ENCODE measurements at regions not wholly inside any gene's neighbourhood (a gene's known extent, or its start where the extent isn't known, plus 50 kb on each side); places are given as distances from the start of the nearest gene placed in this dataset.
"Not testable (repeated sequence)": the region's sequence is repeated elsewhere in the genome, so short reads cannot be mapped to it uniquely, and the experiment has no call there.

DNA sequence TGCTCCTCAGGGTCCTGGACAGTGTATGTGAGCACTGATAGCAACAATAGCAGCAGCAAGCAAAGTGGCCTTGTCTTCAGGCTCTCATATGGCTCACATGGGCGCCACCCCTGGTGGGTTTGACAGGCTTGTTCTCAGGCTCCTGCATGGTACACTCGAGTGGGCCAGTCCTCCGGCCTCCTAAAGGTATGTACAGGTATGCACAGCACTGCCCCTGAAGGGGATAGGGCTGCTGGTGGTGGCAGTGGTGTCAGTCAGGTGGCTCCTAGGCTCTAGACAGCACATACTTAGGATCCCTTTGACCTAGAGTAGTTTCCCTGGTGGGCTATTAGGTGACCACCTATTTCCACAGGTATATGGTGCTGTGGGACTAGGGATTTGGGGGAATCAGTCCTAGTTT lies 79.8 kb downstream of the LGALS9B start:
- not testable (repeated sequence) for DNase-seq

DNA sequence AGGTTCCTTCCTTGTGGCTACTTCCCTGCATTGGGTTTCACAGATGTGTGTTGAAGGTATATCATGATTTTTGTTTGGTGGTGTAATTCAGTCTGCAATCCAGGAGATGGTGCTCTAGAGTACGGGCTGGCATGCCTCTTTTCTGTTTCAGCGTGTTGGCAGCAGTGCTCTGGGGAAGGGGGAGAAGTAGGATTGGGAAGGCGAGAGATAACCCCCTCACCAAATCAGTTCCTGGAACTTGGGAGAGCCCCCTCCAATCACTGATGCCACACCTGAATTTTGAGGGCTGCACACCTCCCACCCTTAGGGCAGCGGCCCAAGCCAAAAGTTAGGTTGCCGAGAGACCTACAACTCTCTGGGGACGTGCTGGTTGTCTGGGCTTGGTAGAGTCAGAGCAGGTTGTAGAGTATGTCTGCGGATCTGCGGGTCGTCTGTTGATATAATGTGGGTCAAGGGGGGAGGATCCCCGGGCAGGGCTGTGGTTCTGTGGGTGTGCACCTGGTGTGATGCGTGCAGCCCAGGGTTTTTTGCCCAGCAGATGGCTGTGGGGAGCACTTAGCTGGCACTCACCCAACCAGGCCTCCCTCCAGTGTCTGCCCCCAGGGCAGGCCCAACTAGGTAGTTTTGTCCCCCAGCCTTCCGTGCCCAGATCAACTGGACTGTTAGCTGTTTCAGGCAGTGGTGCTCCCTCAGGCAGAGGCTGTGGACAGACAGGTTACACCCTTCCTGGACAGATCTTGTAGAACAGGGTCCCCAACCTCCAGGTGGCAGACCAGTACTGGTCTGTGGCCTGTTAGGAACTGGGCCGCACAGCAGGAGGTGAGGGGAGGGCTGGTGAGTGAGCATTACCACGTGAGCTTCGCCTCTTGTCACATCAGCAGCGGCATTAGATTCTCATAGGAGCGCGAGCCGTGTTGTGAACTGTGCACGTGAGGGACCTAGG lies 85.7 kb downstream of the LGALS9B start:
- DNase-seq: peak; percentile 18

DNA sequence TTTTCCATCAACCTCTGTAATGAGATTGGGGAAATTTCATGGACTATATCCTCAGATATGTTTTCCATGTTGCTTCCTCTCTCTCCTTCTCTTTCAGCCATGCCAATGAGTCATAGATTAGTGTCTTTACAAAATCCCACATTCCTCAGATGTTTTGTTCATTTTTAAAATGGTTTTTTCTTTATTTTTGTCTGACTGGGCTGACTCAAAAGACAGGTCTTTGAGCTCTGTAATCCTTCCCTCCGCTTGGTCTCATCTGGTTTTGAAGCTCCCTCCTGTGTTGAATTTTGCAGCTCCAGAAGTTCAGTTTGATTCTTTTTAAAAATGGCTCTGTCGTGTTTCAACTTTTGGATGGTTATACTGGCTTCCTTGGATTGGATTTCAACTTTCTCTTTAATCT lies 86.7 kb downstream of the LGALS9B start:
- peak; percentile 51 for DNase-seq

DNA sequence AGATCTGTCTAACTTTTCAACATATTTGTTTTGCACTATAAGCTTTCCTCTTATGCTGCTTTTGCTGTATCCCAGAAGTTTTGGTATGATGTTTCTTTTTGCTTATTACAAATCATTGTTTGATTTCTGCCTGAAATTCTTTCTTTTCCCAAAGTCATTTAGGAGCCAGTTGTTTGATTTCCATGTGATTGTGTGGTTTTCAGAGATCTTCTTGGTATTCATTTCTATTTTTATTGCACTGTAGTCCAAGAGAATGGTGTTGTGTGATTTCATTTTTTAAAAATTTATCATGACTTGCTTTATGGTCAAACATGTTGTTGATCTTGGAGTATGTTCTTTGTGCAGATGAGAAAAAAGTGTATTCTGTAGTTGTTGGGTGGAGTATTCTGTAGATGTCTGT lies 88.1 kb downstream of the LGALS9B start:
- peak; percentile 28 for DNase-seq

DNA sequence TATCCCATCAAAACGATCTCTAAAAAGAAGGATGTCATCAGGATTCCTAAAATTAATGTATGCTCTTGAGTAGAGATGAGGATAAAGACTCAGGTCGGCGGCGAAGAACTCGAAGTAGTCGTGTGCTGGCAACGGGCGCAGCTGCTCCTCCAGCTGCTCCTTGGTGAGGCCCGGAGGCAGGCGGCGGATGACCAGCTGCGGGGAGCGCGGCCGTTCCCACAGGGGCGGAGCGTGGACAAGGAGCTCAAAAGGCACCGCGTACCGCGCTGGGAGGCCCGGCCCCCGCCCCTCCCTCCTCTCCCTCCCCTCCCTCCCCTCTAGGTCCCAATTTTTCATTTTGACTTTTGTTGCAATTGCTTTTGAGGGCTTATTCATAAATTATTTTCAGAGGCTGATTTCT lies 90.7 kb downstream of the LGALS9B start:
- not testable (repeated sequence) for DNase-seq

DNA sequence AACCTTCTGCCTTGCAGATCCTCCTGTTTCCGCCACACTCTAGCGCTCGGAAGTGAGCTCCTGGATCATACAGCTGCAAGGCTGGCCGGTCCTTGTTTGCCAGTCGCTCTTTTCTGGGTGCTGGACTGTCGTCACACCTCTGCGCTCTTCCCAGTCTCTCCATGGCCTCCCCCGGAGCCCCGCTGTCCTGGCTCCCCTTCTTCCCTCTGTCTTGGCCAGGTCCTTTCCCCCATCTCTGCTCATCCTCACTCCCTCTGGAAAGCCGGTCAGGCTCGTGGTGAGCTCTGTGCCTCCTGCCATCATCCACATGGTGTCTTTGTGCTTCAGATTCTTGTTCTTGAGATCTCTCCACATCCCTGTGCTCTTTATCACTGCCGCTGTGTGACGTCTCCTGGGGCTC lies 91.6 kb downstream of the LGALS9B start:
- DNase-seq: not testable (repeated sequence)
